ENCODE measurements at regions not wholly inside any gene's neighbourhood (a gene's known extent, or its start where the extent isn't known, plus 50 kb on each side); places are given as distances from the start of the nearest gene placed in this dataset.

- no peak for TF ChIP-seq CTCF (IDR thresholded peaks at IDR 0.05; ENCODE audit: insufficient read depth, low read depth, low read length)
- TF ChIP-seq EZH2 (IDR thresholded peaks at IDR 0.05; ENCODE audit: insufficient read depth, low read length): no peak
- H3K9ac ChIP-seq (ENCODE audit: low read length): no peak overlapping the region
- H3K27me3 ChIP-seq (ENCODE audit: insufficient read depth, low read length): no peaks in the 10 kb centered on the region
- H3K36me3 Mint-ChIP-seq (ENCODE audit: low read depth, unreplicated experiment): peaks cover 4% of the 10 kb centered on the region
- H3K9me3 Mint-ChIP-seq (ENCODE audit: unreplicated experiment): no peaks in the 10 kb centered on the region
- no peak overlapping the region for H3K27ac Mint-ChIP-seq (ENCODE audit: unreplicated experiment)
- H3K4me3 ChIP-seq (ENCODE audit: insufficient read depth, low read depth, low read length): no peak overlapping the region
- H3K4me1 Mint-ChIP-seq (ENCODE audit: low read depth, unreplicated experiment): peaks cover 51% of the 10 kb centered on the region
- no peak overlapping the region for H3K4me3 Mint-ChIP-seq (ENCODE audit: unreplicated experiment)
- no peaks in the 10 kb centered on the region for H3K27me3 Mint-ChIP-seq (ENCODE audit: low read depth, unreplicated experiment)
- peaks cover 6% of the 10 kb centered on the region for H3K79me2 ChIP-seq (ENCODE audit: insufficient read depth, low read length)
- H4K20me1 ChIP-seq (ENCODE audit: insufficient read depth, low read length): no peaks in the 10 kb centered on the region
- H2AFZ ChIP-seq (ENCODE audit: low read depth, low read length): no peak overlapping the region
- DNase-seq (ENCODE audit: low read depth) (no peak), FAIRE-seq (no peak)
- no peaks in the 10 kb centered on the region for H3K36me3 ChIP-seq (ENCODE audit: insufficient read depth, low read length)
- H3K4me1 ChIP-seq (ENCODE audit: insufficient read depth, low read length): peaks cover 29% of the 10 kb centered on the region
- no peak overlapping the region for H3K27ac ChIP-seq (ENCODE audit: low read depth, low read length)
- no peaks in the 10 kb centered on the region for H3K9me3 ChIP-seq (ENCODE audit: insufficient read depth, low read depth, low read length)
- no peak overlapping the region for H3K4me2 ChIP-seq (ENCODE audit: low read length)
These were observed 235.2 kb downstream of the SOX4 start for GRCh38 chr6:21828704-21829103.

GRCh38 chr6:21829126-21829525 is 235.6 kb downstream of the SOX4 start:
- H3K27ac ChIP-seq (ENCODE audit: low read depth, low read length): no peak overlapping the region
- H3K9me3 ChIP-seq (ENCODE audit: insufficient read depth, low read depth, low read length): no peaks in the 10 kb centered on the region
- H3K79me2 ChIP-seq (ENCODE audit: insufficient read depth, low read length): peaks cover 6% of the 10 kb centered on the region
- no peaks in the 10 kb centered on the region for H3K9me3 Mint-ChIP-seq (ENCODE audit: unreplicated experiment)
- TF ChIP-seq EZH2 (IDR thresholded peaks at IDR 0.05; ENCODE audit: insufficient read depth, low read length) (no peak), CTCF (IDR thresholded peaks at IDR 0.05; ENCODE audit: insufficient read depth, low read depth, low read length) (no peak)
- no peaks in the 10 kb centered on the region for H3K27me3 ChIP-seq (ENCODE audit: insufficient read depth, low read length)
- FAIRE-seq (no peak), DNase-seq (ENCODE audit: low read depth) (no peak)
- H3K9ac ChIP-seq (ENCODE audit: low read length): no peak overlapping the region
- H3K36me3 ChIP-seq (ENCODE audit: insufficient read depth, low read length): no peaks in the 10 kb centered on the region
- no peaks in the 10 kb centered on the region for H3K27me3 Mint-ChIP-seq (ENCODE audit: low read depth, unreplicated experiment)
- no peak overlapping the region for H3K4me3 Mint-ChIP-seq (ENCODE audit: unreplicated experiment)
- H3K4me2 ChIP-seq (ENCODE audit: low read length): no peak overlapping the region
- peaks cover 4% of the 10 kb centered on the region for H3K36me3 Mint-ChIP-seq (ENCODE audit: low read depth, unreplicated experiment)
- no peak overlapping the region for H3K27ac Mint-ChIP-seq (ENCODE audit: unreplicated experiment)
- H3K4me3 ChIP-seq (ENCODE audit: insufficient read depth, low read depth, low read length): no peak overlapping the region
- H3K4me1 Mint-ChIP-seq (ENCODE audit: low read depth, unreplicated experiment): peaks cover 50% of the 10 kb centered on the region
- H4K20me1 ChIP-seq (ENCODE audit: insufficient read depth, low read length): no peaks in the 10 kb centered on the region
- H3K4me1 ChIP-seq (ENCODE audit: insufficient read depth, low read length): peaks cover 29% of the 10 kb centered on the region
- H2AFZ ChIP-seq (ENCODE audit: low read depth, low read length): no peak overlapping the region

GRCh38 chr6:21831521-21832291 is 238.2 kb downstream of the SOX4 start:
- FAIRE-seq: no peak
- peaks cover 14% of the 10 kb centered on the region for H3K4me1 ChIP-seq (ENCODE audit: insufficient read depth, low read length)

More at GRCh38 chr6:21831521-21832291, 238.2 kb downstream of the SOX4 start:
- Histone ChIP-seq H3K9ac (ENCODE audit: low read length) (peak overlapping the region; percentile 21), H4K20me1 (ENCODE audit: insufficient read depth, low read length) (no peaks in the 10 kb centered on the region), H3K9me3 (ENCODE audit: insufficient read depth, low read depth, low read length) (no peaks in the 10 kb centered on the region), H3K4me3 (ENCODE audit: insufficient read depth, low read depth, low read length) (no peak overlapping the region), H3K36me3 (ENCODE audit: insufficient read depth, low read length) (no peaks in the 10 kb centered on the region), H3K27ac (ENCODE audit: low read depth, low read length) (peak overlapping the region; percentile 47), H3K4me2 (ENCODE audit: low read length) (peak overlapping the region; percentile 35), H2AFZ (ENCODE audit: low read depth, low read length) (no peak overlapping the region), H3K79me2 (ENCODE audit: insufficient read depth, low read length) (peaks cover 6% of the 10 kb centered on the region), H3K27me3 (ENCODE audit: insufficient read depth, low read length) (no peaks in the 10 kb centered on the region)
- no peaks in the 10 kb centered on the region for H3K9me3 Mint-ChIP-seq (ENCODE audit: unreplicated experiment)
- DNase-seq (ENCODE audit: low read depth): peak; percentile 98
- H3K4me3 Mint-ChIP-seq (ENCODE audit: unreplicated experiment): no peak overlapping the region
- TF ChIP-seq EZH2 (IDR thresholded peaks at IDR 0.05; ENCODE audit: insufficient read depth, low read length) (no peak), CTCF (IDR thresholded peaks at IDR 0.05; ENCODE audit: insufficient read depth, low read depth, low read length) (no peak)
- no peaks in the 10 kb centered on the region for H3K27me3 Mint-ChIP-seq (ENCODE audit: low read depth, unreplicated experiment)
- H3K36me3 Mint-ChIP-seq (ENCODE audit: low read depth, unreplicated experiment): peaks cover 4% of the 10 kb centered on the region
- H3K4me1 Mint-ChIP-seq (ENCODE audit: low read depth, unreplicated experiment): peaks cover 43% of the 10 kb centered on the region
- H3K27ac Mint-ChIP-seq (ENCODE audit: unreplicated experiment): peak overlapping the region; percentile 9
